Heart left ventricle (tissue), 16 donors: ENCODE measurements at regions not wholly inside any gene's neighbourhood (a gene's known extent, or its start where the extent isn't known, plus 50 kb on each side); places are given as distances from the start of the nearest gene placed in this dataset.
A peak's percentile ranks its signal among the peaks of the same experiment; 100 is the strongest.

ENCODE experiments used
- ATAC-seq, 4 donors: fragments of 200-7000 bp; cut with Tn5 transposase; one replicate each; pipeline ENCODE4 v1.9.1; 2020 to 2022; ENCODE audit warnings: moderate library complexity in 4 of 4, mild to moderate bottlenecking in 3 of 4, moderate number of reproducible peaks in 1 of 4
- DNase-seq, 5 donors: peaks; one replicate each; pipeline ENCODE4 v3.0.0-alpha.2; 2020
- H3K27ac ChIP-seq, 12 donors: fragments of 200-600 bp; sonication (generic) in 4 of 12; one replicate each; pipeline versions ENCODE4 v1.5.0 to v1.8.0; 2016 to 2022; ENCODE audit warnings: mild to moderate bottlenecking in 2 of 12
- H3K27me3 ChIP-seq, 9 donors: fragments of 200-600 bp; sonication (generic) in 2 of 9; one replicate each; pipeline versions ENCODE4 v1.5.1 to v1.8.0; 2016 to 2022; ENCODE audit warnings: mild to moderate bottlenecking in 3 of 9
- H3K36me3 ChIP-seq, 9 donors: fragments of 200-600 bp; sonication (generic) in 2 of 9; one replicate each; pipeline versions ENCODE4 v1.5.0 to v1.8.0; 2018 to 2022; ENCODE audit warnings: mild to moderate bottlenecking in 2 of 9
- H3K4me1 ChIP-seq, 12 donors: fragments of 200-600 bp; sonication (generic) in 4 of 12; one replicate each; pipeline versions ENCODE4 v1.5.0 to v1.8.0; 2016 to 2022; ENCODE audit warnings: mild to moderate bottlenecking in 3 of 12
- H3K4me3 ChIP-seq, 12 donors: fragments of 200-600 bp; sonication (generic) in 4 of 12; one replicate each; pipeline versions ENCODE4 v1.5.0 to v1.8.0; 2017 to 2022; ENCODE audit warnings: mild to moderate bottlenecking in 9 of 12, moderate library complexity in 4 of 12
- H3K9me3 ChIP-seq, 12 donors: fragments of 200-600 bp; sonication (generic) in 4 of 12; one replicate each; pipeline versions ENCODE4 v1.5.0 to v1.8.0; 2016 to 2022; ENCODE audit warnings: mild to moderate bottlenecking in 1 of 12
- POLR2A ChIP-seq, 2 donors: fragments of 450-650 bp; IDR thresholded peaks; one replicate each; pipeline ENCODE4 v1.6.1; 2017; ENCODE audit warnings: antibody characterized with exemption in 2 of 2, mild to moderate bottlenecking in 2 of 2, moderate library complexity in 2 of 2
- WGBS, 4 donors: extraction: QIAGEN DNeasy Blood & Tissue Kit in 2 of 4; methylation state at CpG; one replicate each; pipeline versions ENCODE4 v1.1.5 to v1.1.7; 2013 to 2018; 5-methylcytosine and 5-hydroxymethylcytosine counted together
- intact Hi-C, 10 donors: fragments of 100-400 bp; cut with DNase I; formaldehyde crosslinking; loops; one replicate each; pipeline versions ENCODE4 v1.11.1 to v1.14.2; 2022
- TF ChIP-seq, protein P1 (sequence below), 12 donors: fragments of 200-600 bp; sonication (generic) in 4 of 12; IDR thresholded peaks; one replicate each; pipeline versions ENCODE4 v1.5.0 to v1.8.0; 2018 to 2022; ENCODE audit warnings: antibody characterized with exemption in 12 of 12, mild to moderate bottlenecking in 5 of 12
- donor health status: ischemic (EF 13 %, LVEDD 7.1; RV severe dilation, severe dysfunction).
- donor health status: healthy with polysubstance abuse.
- donor health status: DM: no; HTN: yes; CAD: no.
- donor health status: DM: no; HTN: no; CAD: no.
- donor health status: ischemic (EF 25% LVEDD 6.9; RV normal size, moderate dysfunction).
- donor health status: ischemic (EF 25% LVEDD 5.7; RV mildly dilated, moderate dysfunction).
- donor health status: healthy.
- donor health status: DM: yes; HTN: yes; CAD: no.
- donor health status: ischemic (EF 35%, LVEDD 5.7; RV mildly dilated, moderate dysfunction).
- donor health status: nonischemic (EF 11% LVEDD 7.7; RV severe dilation, severe dysfunction).
- donor health status: DM: yes; HTN: yes; CAD: no.
- donor health status: PGD.
- donor health status: ischemic (EF 29% LVEDD 5.4; RV normal size, mild dysfunction).
- donor health status: nonischemic (EF 23%, LVEDD 6.1; RV moderate dilation, normal function).

DNA sequence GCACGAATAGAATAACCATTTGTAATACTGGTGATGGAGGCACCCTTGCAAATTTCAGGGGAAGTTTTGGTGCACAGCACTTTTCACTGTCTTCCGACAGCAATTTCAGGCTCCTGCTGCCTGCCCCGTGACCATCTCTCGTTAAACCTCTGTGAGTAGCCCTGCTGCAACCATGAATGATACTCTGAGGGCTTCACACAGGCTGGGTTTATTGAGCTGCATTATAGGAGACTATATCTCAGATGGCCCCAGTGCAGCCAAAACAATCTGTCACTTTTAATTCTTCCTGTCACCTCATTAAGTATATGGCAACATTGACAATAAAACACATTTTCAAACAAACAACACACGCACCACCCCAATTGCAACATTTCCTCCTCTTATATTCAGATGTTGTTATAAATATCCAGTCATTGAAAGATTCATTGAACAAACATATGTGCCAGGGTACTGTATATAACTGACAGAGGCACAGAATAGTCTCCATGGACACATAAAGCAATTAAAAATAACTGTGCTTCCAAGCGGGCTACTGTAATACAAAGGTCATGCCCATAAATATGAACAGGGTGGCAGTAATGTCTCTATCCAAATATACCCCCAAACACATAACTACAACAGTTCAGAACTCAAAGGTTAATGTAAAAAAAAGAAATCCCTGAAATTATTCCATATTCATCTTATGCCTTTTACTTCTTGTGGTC lies 477.0 kb downstream of the GBA3 start:
- Histone ChIP-seq H3K36me3 (no peaks in the 10 kb centered on the region), H3K9me3 (no peaks in the 10 kb centered on the region), H3K27ac (no peak overlapping the region), H3K27me3 (no peaks in the 10 kb centered on the region), H3K4me3 (no peak overlapping the region), H3K4me1 (peaks cover 0 to 4% (median 0%) of the 10 kb centered on the region in 12 donors)
- intact Hi-C loops, result no loop called here
- TF ChIP-seq, protein P1, sequence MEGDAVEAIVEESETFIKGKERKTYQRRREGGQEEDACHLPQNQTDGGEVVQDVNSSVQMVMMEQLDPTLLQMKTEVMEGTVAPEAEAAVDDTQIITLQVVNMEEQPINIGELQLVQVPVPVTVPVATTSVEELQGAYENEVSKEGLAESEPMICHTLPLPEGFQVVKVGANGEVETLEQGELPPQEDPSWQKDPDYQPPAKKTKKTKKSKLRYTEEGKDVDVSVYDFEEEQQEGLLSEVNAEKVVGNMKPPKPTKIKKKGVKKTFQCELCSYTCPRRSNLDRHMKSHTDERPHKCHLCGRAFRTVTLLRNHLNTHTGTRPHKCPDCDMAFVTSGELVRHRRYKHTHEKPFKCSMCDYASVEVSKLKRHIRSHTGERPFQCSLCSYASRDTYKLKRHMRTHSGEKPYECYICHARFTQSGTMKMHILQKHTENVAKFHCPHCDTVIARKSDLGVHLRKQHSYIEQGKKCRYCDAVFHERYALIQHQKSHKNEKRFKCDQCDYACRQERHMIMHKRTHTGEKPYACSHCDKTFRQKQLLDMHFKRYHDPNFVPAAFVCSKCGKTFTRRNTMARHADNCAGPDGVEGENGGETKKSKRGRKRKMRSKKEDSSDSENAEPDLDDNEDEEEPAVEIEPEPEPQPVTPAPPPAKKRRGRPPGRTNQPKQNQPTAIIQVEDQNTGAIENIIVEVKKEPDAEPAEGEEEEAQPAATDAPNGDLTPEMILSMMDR (IDR thresholded peaks at IDR 0.05), result no peak
- no peak for TF ChIP-seq POLR2A (IDR thresholded peaks at IDR 0.05)
- ATAC-seq, result peak in 3 of 4 donors; percentile 71 to 83 (median 73)
- 50 to 67% (median 59%) methylated on average over 6 of the region's 6 CpGs for WGBS, 4 donors
- DNase-seq, result no peak

DNA sequence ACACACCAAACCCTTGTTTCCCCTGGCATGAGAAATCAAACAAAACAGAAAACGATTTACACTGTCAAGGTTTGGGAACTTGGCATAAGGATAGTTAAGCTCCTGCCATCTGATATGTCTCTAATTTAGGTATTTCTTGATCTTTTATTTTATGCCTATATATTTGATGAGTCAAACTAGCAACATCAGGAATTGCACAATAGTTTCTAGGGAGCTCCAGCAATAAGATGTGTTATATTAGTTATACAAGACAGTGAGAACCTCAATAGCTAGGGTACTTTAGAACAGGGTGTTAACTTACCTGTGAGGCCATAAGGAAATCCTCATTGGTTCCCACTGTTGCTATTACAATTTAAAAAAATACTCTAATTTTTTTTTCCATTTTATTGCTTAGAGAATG lies 474.2 kb downstream of the GBA3 start:
- ATAC-seq, result no peak
- Histone ChIP-seq H3K27ac (no peak overlapping the region), H3K27me3 (no peaks in the 10 kb centered on the region), H3K4me3 (no peak overlapping the region), H3K9me3 (no peaks in the 10 kb centered on the region), H3K36me3 (peaks cover 0 to 2% (median 0%) of the 10 kb centered on the region in 9 donors), H3K4me1 (peaks cover 0 to 4% (median 0%) of the 10 kb centered on the region in 12 donors)
- no peak for DNase-seq
- intact Hi-C loops, result no loop called here
- 64 to 78% (median 74%) methylated on average over 1 of the region's 1 CpG for WGBS, 4 donors
- no peak for TF ChIP-seq POLR2A (IDR thresholded peaks at IDR 0.05)

DNA sequence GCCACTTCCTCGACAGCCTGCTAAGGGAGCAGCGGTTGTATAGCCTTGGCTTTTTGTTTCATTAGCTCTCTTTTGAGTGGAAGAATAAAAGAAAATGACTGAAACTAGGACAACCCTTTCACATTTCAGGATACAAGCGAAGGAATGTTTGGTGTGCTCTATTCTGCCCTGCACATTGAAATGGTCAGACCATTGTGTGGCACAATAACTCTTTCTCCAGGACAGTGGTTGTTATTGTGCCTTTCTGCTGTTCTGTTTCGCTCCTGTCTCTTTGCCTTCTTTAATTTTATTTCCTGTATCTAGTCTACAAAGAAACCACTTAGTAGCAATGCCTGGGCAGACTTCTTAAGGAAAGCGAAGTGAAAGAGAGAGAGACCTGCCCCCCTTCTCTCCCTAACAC lies 473.7 kb downstream of the GBA3 start:
- H3K27ac ChIP-seq, result no peak overlapping the region
- WGBS, 4 donors, result 83 to 91% (median 87%) methylated on average over 5 of the region's 5 CpGs
- intact Hi-C loops, result no loop called here
- no peaks in the 10 kb centered on the region for H3K9me3 ChIP-seq
- H3K27me3 ChIP-seq, result no peaks in the 10 kb centered on the region
- H3K4me3 ChIP-seq, result no peak overlapping the region
- DNase-seq (no peak), ATAC-seq (no peak)
- H3K36me3 ChIP-seq, result peaks cover 0 to 2% (median 0%) of the 10 kb centered on the region in 9 donors
- TF ChIP-seq POLR2A (IDR thresholded peaks at IDR 0.05), result no peak
- TF ChIP-seq, protein P1 (IDR thresholded peaks at IDR 0.05), result no peak
- H3K4me1 ChIP-seq, result peaks cover 0 to 4% (median 0%) of the 10 kb centered on the region in 12 donors

DNA sequence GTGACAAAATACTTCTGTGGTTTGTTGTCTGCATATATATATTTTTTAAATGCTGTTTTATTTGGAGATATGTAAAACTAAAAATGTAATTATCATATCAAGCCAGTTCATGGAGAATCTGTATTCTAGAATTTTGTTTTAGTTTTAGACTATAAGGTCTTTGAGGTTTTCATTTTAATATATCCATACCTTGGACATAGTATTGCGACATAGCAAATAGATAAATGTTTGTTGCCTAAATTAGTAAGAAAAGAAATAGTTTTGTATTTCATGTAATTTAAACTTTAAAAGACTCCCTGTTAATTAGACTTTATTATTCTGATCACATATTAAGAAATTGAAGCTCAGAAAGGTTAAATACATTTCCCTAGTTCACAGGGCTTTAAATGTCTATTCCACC lies 472.9 kb downstream of the GBA3 start:
- H3K4me3 ChIP-seq, result no peak overlapping the region
- H3K4me1 ChIP-seq, result peaks cover 0 to 4% (median 0%) of the 10 kb centered on the region in 12 donors
- no peak for DNase-seq
- intact Hi-C loops, result no loop called here
- no peak overlapping the region for H3K27ac ChIP-seq
- ATAC-seq, result no peak
- H3K36me3 ChIP-seq, result peaks cover 0 to 2% (median 0%) of the 10 kb centered on the region in 9 donors
- WGBS, 4 donors, result 87 to 96% (median 92%) methylated on average over 1 of the region's 1 CpG
- TF ChIP-seq POLR2A (IDR thresholded peaks at IDR 0.05), result no peak
- TF ChIP-seq, protein P1 (IDR thresholded peaks at IDR 0.05), result no peak
- H3K9me3 ChIP-seq, result no peaks in the 10 kb centered on the region
- no peaks in the 10 kb centered on the region for H3K27me3 ChIP-seq
